ENCODE measurements at regions not wholly inside any gene's neighbourhood (a gene's known extent, or its start where the extent isn't known, plus 50 kb on each side); places are given as distances from the start of the nearest gene placed in this dataset.

GRCh38 chr15:36502509-36502908 lies 76.9 kb upstream of the CDIN1 start:
- TF ChIP-seq CTCF (IDR thresholded peaks at IDR 0.05) (no peak), POLR2A (IDR thresholded peaks at IDR 0.05) (no peak)
